HCT116 (cell line): ENCODE measurements at regions not wholly inside any gene's neighbourhood (a gene's known extent, or its start where the extent isn't known, plus 50 kb on each side); places are given as distances from the start of the nearest gene placed in this dataset.

Source experiments
- ATAC-seq: fragments of 200-7000 bp; cut with Tn5 transposase; 2 replicates; pipeline ENCODE4 v1.9.1; 2020; ENCODE audit warnings: mild to moderate bottlenecking, moderate library complexity
- BruUV-seq: library from RNA; stranded (reverse); fragments of 400-500 nt; replicated peaks from 2 replicates; lab custom pipeline; 2021; lab: Mats Ljungman, UMichigan
- CTCF ChIA-PET: fragments of 300-600 bp; sonication (Branson Sonifier 250); formaldehyde crosslinking; loops from one replicate; lab custom pipeline; 2021; ENCODE audit warnings: antibody characterized with exemption; lab: Charles Lee
- POLR2A ChIA-PET: fragments of 300-600, 350-600 bp; sonication (Branson Sonifier 250); formaldehyde crosslinking; loops from one replicate; lab custom pipeline; 2021; ENCODE audit warnings: antibody characterized with exemption; lab: Charles Lee
- RAD21 ChIA-PET, 2 experiments: fragments of 300-600 bp; sonication (Branson Sonifier 250); formaldehyde crosslinking; loops; one replicate each; lab custom pipeline; 2023; ENCODE audit warnings: low total read pairs in 2 of 2; ENCODE audit not compliant: uncharacterized antibody in 2 of 2, unreplicated experiment in 2 of 2, low non-redundant PET in 1 of 2; lab: Charles Lee
- DNase-seq: peaks from one replicate; pipeline ENCODE4 v3.0.0-alpha.2; 2010; ENCODE audit warnings: low read depth, low spot score
- H2AFZ ChIP-seq: fragments of 200-600 bp; shearing (Covaris generic), sonication (generic); 2 replicates; pipeline ENCODE4 v1.6.1; 2017; ENCODE audit warnings: low read depth, mixed run types, mixed read lengths, antibody characterized with exemption, low read length; ENCODE audit not compliant: poor library complexity, severe bottlenecking
- H3K27ac ChIP-seq: 2 replicates; pipeline ENCODE4 v1.5.1; 2012; ENCODE audit warnings: low read depth, low read length
- H3K27me3 ChIP-seq: fragments of 200-600 bp; sonication (generic); 2 replicates; pipeline ENCODE4 v1.6.1; 2016; ENCODE audit warnings: mixed run types, low read length, mixed read lengths; ENCODE audit not compliant: insufficient read depth
- H3K36me3 ChIP-seq, 2 experiments: fragments of 200-500 bp in 1 of 2; fragments of 200-600 bp in 1 of 2; sonication (Bioruptor generic) in 1 of 2; sonication (generic) in 1 of 2; 2 replicates each; pipeline versions ENCODE4 v1.5.1 to v1.6.1; 2014 to 2016; ENCODE audit warnings: low read length in 2 of 2, inconsistent platforms in 1 of 2, mixed read lengths in 1 of 2, mixed run types in 1 of 2; ENCODE audit not compliant: insufficient read depth in 2 of 2, control insufficient read depth in 1 of 2
- H3K4me1 ChIP-seq, 2 experiments: fragments of 200-600 bp in 1 of 2; sonication (generic) in 1 of 2; 2 replicates each; pipeline versions ENCODE4 v1.5.1 to v1.6.1; 2012 to 2017; ENCODE audit warnings: low read length in 2 of 2, inconsistent platforms in 1 of 2, mild to moderate bottlenecking in 1 of 2, mixed read lengths in 1 of 2, mixed run types in 1 of 2, moderate library complexity in 1 of 2; ENCODE audit not compliant: insufficient read depth in 2 of 2, control insufficient read depth in 1 of 2
- H3K4me2 ChIP-seq: fragments of 200-600 bp; sonication (generic); 2 replicates; pipeline ENCODE4 v1.6.1; 2017; ENCODE audit warnings: mixed run types, low read length, mixed read lengths
- H3K4me3 ChIP-seq, 2 experiments: fragments of 200-600 bp in 1 of 2; sonication (generic) in 1 of 2; replicated peaks in 1 of 2; 2 replicates each; pipeline ENCODE4 v1.5.1; 2011 to 2016; ENCODE audit warnings: low read length in 2 of 2, control low read depth in 1 of 2, low read depth in 1 of 2, mild to moderate bottlenecking in 1 of 2, mixed read lengths in 1 of 2, mixed run types in 1 of 2
- H3K79me2 ChIP-seq: fragments of 200-600 bp; sonication (generic); 2 replicates; pipeline ENCODE4 v1.6.1; 2017; ENCODE audit warnings: mild to moderate bottlenecking, mixed run types, low read length, moderate library complexity, mixed read lengths; ENCODE audit not compliant: insufficient read depth
- H3K9ac ChIP-seq: fragments of 200-600 bp; sonication (generic); 2 replicates; pipeline ENCODE4 v1.6.1; 2016; ENCODE audit warnings: low read length, mixed read lengths
- H3K9me2 ChIP-seq: fragments of 200-600 bp; sonication (generic), shearing (Covaris generic); 2 replicates; pipeline ENCODE4 v1.6.1; 2017; ENCODE audit warnings: mixed run types, mild to moderate bottlenecking, moderate library complexity; ENCODE audit not compliant: insufficient read depth
- H3K9me3 ChIP-seq, 2 experiments: fragments of 200-500 bp in 1 of 2; fragments of 200-600 bp in 1 of 2; sonication (Bioruptor generic) in 1 of 2; sonication (generic) in 1 of 2; 2 replicates each; pipeline ENCODE4 v1.6.1; 2014 to 2017; ENCODE audit warnings: low read length in 2 of 2, mixed read lengths in 2 of 2, inconsistent platforms in 1 of 2, low read depth in 1 of 2, mild to moderate bottlenecking in 1 of 2, mixed run types in 1 of 2, moderate library complexity in 1 of 2; ENCODE audit not compliant: control insufficient read depth in 1 of 2, insufficient read depth in 1 of 2
- H4K20me1 ChIP-seq: fragments of 200-600 bp; sonication (generic), shearing (Covaris generic); 2 replicates; pipeline ENCODE4 v1.6.1; 2017; ENCODE audit warnings: mixed run types, mild to moderate bottlenecking, moderate library complexity; ENCODE audit not compliant: insufficient read depth
- ATF3 ChIP-seq: IDR thresholded peaks from 2 replicates; pipeline ENCODE4 v1.6.1; 2012
- EGR1 ChIP-seq: IDR thresholded peaks from 2 replicates; pipeline ENCODE4 v1.6.1; 2012; ENCODE audit warnings: low read depth
- EZH2phosphoT487 ChIP-seq: fragments of 200-600 bp; IDR thresholded peaks from 2 replicates; pipeline ENCODE4 v1.6.1; 2018; ENCODE audit warnings: antibody characterized with exemption, borderline replicate concordance
- FOSL1 ChIP-seq: IDR thresholded peaks from 2 replicates; pipeline ENCODE4 v1.6.1; 2012; ENCODE audit warnings: low read depth
- JUND ChIP-seq: IDR thresholded peaks from 2 replicates; pipeline ENCODE4 v1.6.1; 2012
- POLR2A ChIP-seq: IDR thresholded peaks from 2 replicates; pipeline ENCODE4 v1.7.0; 2011; ENCODE audit warnings: borderline replicate concordance; ENCODE audit not compliant: insufficient read depth, insufficient read length; ENCODE audit errors: extremely low read depth
- POLR2AphosphoS5 ChIP-seq: IDR thresholded peaks from 2 replicates; pipeline ENCODE4 v1.6.1; 2011; ENCODE audit warnings: mild to moderate bottlenecking, low read depth, low read length, moderate library complexity
- RAD21 ChIP-seq: IDR thresholded peaks from 2 replicates; pipeline ENCODE4 v1.6.1; 2012; ENCODE audit warnings: low read depth, mild to moderate bottlenecking
- REST ChIP-seq: IDR thresholded peaks from 2 replicates; pipeline ENCODE4 v1.6.1; 2012; ENCODE audit warnings: low read depth
- TCF7L2 ChIP-seq: IDR thresholded peaks from 2 replicates; pipeline ENCODE4 v1.7.0; 2011; ENCODE audit warnings: borderline replicate concordance, inconsistent platforms; ENCODE audit not compliant: insufficient read depth, insufficient read length; ENCODE audit errors: extremely low read depth
- YY1 ChIP-seq: IDR thresholded peaks from 2 replicates; pipeline ENCODE4 v1.6.1; 2011; ENCODE audit warnings: low read length, low read depth, moderate library complexity, mild to moderate bottlenecking; ENCODE audit not compliant: insufficient replicate concordance; ENCODE audit errors: extremely low read depth
- ZNF274 ChIP-seq: fragments of 200-500 bp; sonication (Bioruptor generic); IDR thresholded peaks from 2 replicates; pipeline ENCODE4 v1.6.1; 2014; ENCODE audit warnings: mild to moderate bottlenecking, low read depth, low read length, inconsistent platforms
- intact Hi-C: fragments of 100-400 bp; cut with micrococcal nuclease; formaldehyde crosslinking; loops from 2 replicates; pipeline ENCODE4 v1.10.0; 2022
- TF ChIP-seq, protein P1 (sequence below): IDR thresholded peaks from 2 replicates; pipeline ENCODE4 v1.6.1; 2011; ENCODE audit warnings: mild to moderate bottlenecking, low read length, moderate library complexity; ENCODE audit not compliant: insufficient replicate concordance; ENCODE audit errors: extremely low read depth
- TF ChIP-seq, protein P2 (sequence below): IDR thresholded peaks from 2 replicates; pipeline ENCODE4 v1.6.1; 2012

- no peak for TF ChIP-seq REST
- no peak for TF ChIP-seq POLR2A
- TF ChIP-seq JUND, result no peak
- no peak for TF ChIP-seq TCF7L2
Measured at GRCh38 chr9:20219437-20219836, 402.9 kb downstream of the MLLT3 start (continued).

GRCh38 chr9:20217596-20217995 is 404.7 kb downstream of the MLLT3 start:
- TF ChIP-seq EZH2phosphoT487, result no peak
- TF ChIP-seq ATF3, result no peak
- no peak for TF ChIP-seq FOSL1
- TF ChIP-seq POLR2A, result no peak
- TF ChIP-seq YY1, result no peak
- no peak for TF ChIP-seq TCF7L2
- no peak for TF ChIP-seq POLR2AphosphoS5
- TF ChIP-seq, protein P1, sequence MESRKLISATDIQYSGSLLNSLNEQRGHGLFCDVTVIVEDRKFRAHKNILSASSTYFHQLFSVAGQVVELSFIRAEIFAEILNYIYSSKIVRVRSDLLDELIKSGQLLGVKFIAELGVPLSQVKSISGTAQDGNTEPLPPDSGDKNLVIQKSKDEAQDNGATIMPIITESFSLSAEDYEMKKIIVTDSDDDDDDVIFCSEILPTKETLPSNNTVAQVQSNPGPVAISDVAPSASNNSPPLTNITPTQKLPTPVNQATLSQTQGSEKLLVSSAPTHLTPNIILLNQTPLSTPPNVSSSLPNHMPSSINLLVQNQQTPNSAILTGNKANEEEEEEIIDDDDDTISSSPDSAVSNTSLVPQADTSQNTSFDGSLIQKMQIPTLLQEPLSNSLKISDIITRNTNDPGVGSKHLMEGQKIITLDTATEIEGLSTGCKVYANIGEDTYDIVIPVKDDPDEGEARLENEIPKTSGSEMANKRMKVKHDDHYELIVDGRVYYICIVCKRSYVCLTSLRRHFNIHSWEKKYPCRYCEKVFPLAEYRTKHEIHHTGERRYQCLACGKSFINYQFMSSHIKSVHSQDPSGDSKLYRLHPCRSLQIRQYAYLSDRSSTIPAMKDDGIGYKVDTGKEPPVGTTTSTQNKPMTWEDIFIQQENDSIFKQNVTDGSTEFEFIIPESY, result no peak
- TF ChIP-seq, protein P2, sequence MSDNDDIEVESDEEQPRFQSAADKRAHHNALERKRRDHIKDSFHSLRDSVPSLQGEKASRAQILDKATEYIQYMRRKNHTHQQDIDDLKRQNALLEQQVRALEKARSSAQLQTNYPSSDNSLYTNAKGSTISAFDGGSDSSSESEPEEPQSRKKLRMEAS, result no peak
- TF ChIP-seq ZNF274, result no peak
- TF ChIP-seq RAD21, result no peak
- TF ChIP-seq EGR1, result no peak
- Histone ChIP-seq H4K20me1 (no peaks in the 10 kb centered on the region), H3K36me3 (no peaks in the 10 kb centered on the region), H2AFZ (no peak overlapping the region), H3K79me2 (no peaks in the 10 kb centered on the region), H3K4me2 (no peak overlapping the region), H3K9ac (no peak overlapping the region), H3K4me1 (no peaks in the 10 kb centered on the region), H3K9me2 (no peaks in the 10 kb centered on the region), H3K4me3 (no peak overlapping the region), H3K9me3 (no peaks in the 10 kb centered on the region), H3K27ac (no peak overlapping the region), H3K27me3 (peaks cover 35% of the 10 kb centered on the region)
- intact Hi-C loops, result no loop called here
- CTCF ChIA-PET, result no interaction called here
- RAD21 ChIA-PET, result no interaction called here
- POLR2A ChIA-PET, result no interaction called here
- no peak for DNase-seq
- BruUV-seq, result no TSS peak
- no peak for ATAC-seq
